SIG-M5 treated with dmso at 0.1 percent for 504 hours (cell line): ENCODE measurements at regions not wholly inside any gene's neighbourhood (a gene's known extent, or its start where the extent isn't known, plus 50 kb on each side); places are given as distances from the start of the nearest gene placed in this dataset.
"Not testable (repeated sequence)": the region's sequence is repeated elsewhere in the genome, so short reads cannot be mapped to it uniquely, and the experiment has no call there.

Experiments used
- DNase-seq: peaks from one replicate; lab custom pipeline; 2025; ENCODE audit not compliant: unreplicated experiment; lab: John Stamatoyannopoulos, UW

DNA sequence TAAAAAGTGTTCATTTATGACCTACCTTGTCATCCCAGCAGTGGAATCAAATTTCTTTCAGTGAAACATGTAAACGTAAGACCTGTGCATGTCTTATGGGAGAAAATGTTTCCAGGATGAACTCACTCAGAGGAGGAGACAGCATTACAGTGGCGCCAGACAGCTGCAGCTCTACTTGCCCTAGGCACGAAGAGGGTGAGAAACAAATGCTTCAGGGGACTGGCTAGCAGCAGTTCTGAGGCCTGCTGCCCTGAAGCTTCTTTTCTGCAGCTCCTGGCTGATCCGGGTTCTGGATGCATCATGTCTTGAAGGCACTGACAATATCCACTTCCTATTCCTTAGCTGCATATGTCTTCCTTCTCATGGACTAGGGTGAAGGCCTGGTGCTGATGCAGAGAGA, 120.2 kb downstream of the QRSL1 start:
- no peak for DNase-seq

DNA sequence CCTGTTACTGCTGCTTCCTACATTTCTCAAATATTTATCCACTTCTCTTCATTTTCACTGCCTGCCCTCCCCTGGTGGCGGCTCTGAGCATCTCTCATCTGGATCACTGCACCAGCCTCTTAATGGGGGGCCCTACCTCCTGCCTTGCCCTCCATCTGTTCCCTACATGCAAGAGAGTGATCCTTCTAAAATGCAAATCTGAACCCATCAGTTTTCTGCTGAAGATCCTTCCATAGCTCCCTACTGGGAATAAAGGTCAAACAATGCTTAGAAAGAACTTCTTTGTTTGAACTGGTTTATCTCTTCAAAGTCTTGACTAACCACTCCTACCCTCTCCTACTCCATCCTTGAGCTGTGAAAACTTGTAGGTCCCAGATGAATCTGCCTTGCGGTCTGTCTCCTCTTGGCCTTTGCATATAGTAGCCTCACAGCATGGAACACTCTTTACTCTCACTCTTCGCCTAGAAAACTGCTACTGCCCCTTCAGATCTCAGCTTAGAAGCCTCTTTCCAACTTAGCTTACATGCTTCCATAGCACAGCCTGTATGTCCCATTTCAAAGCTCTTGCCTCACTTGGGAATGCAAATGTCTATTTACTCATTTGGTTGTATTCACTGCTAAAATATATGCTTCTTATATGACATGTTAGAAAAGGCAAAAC, 119.3 kb downstream of the QRSL1 start:
- no peak for DNase-seq

DNA sequence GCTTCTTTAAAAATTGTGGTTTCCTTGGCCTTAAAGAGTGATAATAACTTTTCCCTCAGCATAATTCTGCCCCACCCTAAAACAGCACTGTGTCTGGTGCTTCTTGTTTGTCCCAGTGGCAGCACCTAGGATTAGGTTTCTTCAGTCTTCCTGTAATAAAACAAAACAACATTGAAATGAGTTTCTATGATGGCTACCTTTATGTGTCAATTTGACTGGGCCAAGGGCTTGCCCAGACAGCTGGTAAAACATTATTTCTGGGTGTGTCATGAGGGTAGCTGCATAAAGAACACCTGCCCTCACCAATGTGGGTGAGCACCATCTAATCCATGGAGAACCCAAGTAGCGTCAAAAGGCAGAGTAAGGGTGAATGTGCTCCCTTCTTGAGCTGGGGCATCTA, 117.8 kb downstream of the QRSL1 start:
- no peak for DNase-seq

DNA sequence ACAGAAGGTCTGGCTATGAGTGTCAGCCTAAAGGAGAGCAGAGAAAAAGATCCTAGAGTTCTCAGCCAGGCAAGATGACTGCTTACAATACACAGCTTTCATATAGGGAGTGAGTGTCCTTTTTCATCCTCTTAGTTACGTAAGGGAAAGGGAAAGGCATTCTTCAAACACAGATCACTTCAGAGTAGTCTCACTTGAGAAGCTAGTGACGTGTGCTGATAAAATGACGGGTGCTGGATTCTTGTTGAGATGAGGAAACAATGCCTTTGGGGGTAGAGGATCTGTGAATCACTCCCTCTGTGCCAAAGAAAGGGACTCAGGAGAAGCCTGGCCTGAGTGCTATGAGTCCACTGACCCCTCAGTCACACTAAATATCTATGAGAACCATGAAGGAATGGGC, 117.3 kb downstream of the QRSL1 start:
- DNase-seq, result peak; percentile 55

DNA sequence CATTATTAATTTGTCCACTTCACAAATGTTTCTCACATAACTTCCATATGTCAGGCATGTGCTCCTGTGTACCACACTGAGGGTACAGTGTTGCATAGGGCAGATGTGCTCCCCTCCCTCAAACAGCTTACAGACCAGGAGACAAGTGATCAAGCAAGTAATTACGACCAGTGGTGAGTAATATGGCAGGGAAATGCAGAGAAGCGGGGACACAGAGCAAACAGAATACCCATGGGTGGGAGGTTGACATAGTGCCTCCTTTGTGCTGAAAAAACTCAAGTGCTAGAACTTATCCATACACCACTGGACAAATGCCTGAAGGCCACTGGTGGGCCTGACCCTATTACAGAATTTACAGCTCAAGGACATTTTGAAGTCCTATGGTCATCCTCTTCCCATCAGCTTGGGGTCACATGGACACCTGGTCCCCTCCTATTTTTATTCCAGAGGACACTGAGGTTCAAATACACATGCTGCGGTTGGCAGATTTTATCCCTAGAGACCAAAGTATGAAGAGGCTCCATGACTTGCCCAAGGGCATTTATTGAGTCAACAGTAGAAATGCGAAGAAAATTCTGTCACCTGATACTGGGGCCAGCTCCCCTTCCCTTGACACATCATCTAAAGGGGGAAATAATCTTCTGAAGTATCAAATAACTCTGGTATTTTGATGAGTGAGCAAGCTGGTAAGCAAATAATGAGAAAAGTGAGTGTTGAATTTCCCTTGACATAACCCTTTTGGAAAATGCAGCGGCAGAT, 116.6 kb downstream of the QRSL1 start:
- peak; percentile 47 for DNase-seq

DNA sequence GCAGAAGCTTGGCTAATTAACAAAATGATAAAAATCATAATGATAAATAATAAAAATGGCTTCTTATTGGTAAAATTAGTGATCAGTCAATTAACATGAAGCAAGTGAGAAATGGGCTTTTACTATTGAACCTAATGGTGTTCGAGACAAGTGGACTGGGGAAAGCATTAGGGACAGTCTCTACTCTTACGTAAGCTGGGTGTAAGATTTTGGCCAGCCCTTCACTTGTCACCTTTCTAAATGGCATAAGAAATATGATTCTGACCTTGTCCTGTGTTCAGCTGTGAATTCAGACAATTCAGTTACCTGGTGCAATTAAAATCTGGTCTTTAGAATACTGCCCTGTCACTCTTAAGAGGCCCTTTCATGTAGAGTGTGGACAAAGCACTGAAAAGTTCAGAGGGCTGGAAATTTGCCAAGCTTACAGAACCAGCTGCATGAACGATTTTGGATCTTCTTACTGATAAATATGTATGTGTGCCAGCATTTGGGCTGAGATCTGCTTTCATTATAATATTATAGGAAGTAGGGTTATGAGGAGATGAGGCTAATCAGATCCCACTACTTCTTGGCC, 115.9 kb downstream of the QRSL1 start:
- DNase-seq, result no peak

DNA sequence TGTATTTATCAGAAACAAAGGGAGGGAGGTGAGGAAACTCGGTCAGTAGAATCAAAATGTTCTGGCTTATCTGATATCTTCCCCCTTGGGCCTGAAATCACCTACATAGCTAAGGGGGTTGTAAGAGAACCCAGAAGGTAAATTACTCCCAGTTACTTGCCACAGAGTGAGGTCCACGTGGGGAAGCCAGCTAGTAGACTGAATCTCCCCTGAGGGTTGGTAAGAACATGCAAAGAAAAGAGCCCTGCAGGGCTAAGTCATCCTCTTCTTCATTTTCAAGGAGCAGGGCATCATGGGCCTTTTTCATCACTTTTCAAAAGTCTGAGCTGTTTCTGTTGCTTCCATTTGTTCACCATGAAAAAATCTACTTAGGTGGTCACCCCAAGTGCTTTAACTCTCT, 115.4 kb downstream of the QRSL1 start:
- no peak for DNase-seq

DNA sequence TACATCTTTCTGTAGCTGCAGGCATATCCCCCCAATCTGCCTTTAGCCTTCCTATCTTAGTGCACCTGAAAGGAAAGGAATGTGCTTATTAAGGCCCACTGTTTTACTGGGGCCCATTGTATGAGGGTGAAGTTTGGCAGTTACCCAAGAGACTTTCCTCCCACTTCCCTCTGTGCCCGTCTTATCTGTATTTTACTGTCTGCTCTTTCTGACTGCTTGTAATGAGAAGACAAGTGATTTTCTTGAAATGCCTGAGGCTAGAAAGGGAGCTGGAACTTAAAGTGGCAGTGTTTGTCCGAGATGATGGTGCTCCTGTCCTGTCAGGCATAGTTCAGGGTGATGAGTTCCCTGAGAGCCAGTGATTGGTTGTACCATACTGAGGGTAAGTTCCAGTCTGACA, 114.7 kb downstream of the QRSL1 start:
- not testable (repeated sequence) for DNase-seq

DNA sequence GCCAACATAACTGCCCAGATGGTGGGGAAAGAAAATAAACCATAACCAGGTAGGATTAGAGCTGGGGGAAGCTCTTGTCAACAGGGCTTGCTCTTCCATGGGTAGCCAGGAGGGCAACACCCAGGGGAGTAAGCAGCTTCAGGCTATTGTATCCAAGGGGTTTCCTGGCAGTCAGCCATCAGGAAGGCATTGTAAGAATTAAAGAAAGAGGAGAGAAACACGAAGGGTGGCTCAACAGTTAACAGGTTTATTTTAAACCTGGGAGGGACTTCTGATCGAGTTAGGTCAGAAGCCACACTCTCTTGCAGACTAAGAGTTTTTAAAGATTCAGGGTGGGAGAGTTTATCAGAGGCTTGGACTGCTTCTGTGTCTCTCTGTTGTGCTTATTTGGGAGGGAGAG, 114.2 kb downstream of the QRSL1 start:
- DNase-seq, result no peak

DNA sequence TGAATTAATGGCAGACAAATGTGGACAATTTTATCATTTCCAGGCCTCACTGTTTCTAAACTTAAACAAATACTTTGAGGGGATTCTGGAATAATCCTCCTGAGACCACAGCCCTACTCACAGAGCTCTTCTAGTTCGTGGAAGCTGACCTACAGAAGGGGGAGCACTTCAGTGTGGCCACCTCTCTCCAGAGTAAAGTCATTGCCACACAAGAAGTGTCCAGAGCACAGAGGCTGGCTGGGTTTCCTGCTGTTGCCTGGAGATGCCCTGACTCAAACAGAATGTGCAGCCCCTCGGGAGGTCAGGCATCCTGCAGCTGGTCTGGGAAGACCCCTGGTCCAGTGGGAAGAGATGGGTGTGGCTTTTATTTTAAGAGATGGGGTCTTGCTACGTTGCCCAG, 110.9 kb downstream of the QRSL1 start:
- no peak for DNase-seq

DNA sequence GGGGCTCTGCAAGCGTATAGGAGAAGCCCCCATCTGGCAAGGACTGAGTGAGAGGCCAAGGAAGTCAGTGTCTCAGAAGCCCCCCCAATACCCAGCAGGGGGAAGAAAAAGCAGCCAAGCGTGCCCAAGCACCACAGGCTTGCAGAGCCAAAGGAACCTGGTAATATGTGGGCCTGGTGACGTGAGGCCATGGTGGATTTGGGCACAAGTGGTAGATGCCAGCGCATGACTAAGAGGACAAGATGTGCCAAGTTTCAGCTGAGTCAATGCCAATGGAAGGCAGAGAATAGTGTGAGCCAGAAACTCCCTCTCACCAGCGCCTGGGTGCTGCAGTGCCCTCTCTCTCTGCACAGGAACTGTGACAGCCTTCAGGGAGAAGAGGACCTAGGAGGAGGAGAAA, 110.0 kb downstream of the QRSL1 start:
- DNase-seq, result no peak

DNA sequence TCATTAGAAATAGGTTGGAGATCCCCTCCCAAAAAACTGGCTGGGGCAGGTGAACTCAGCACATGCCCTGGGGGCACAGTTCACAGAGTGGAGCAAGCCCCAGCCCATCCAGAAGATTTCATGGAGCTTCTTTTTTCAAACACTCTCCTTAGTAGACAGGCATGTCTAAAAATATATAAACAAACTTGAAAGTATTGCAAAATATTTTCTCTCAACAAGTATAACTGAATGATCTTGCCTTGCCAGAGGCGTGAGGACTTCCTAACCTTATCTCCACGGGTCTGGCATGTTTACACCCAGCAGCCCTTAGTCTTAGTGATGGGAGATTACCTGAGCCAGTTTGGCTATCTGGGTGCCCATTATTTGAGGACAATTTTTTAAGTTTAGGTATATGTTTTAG, 107.1 kb downstream of the QRSL1 start:
- DNase-seq, result no peak

DNA sequence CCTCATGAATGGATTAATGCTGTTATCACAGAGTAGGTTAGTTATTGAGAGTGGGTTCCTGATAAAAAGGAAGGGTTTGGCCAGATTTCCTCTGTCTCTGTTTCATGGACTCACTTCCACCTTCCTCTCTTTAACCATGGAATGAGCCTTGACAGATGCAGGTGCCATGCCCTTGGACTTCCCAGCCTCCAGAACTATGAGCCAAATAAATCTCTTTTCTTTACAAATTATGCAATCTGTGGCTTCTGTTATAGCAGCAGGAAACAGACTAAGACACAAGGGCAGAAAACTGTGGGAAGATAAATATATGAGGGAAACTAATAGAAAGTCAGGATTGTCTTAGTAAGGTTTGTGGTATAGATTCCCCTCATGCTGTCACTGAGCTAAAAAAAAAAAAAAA, 106.5 kb downstream of the QRSL1 start:
- no peak for DNase-seq

DNA sequence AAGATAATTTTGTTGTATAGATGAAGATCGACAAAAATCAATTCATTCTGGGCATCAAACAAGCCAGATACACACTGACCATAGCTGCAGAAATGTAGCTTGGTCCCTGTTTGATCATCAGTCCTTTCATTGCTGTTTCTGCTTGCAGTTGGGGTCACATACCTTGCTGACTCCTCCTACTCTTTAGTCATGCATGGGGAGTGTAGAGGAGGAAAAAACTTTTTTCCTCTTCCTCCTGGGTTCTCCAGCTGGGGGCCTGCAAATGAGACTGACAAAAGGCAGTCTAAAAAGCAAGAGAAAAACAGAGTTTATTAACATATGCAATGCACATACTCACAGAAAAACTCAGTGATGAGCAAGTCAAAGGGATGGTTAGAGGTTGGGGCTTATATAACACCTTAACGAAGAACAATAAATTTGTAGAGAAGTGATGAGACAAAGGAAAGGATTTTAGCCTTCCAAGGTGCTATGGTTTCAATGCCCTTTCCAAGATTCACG, 105.8 kb downstream of the QRSL1 start:
- no peak for DNase-seq

DNA sequence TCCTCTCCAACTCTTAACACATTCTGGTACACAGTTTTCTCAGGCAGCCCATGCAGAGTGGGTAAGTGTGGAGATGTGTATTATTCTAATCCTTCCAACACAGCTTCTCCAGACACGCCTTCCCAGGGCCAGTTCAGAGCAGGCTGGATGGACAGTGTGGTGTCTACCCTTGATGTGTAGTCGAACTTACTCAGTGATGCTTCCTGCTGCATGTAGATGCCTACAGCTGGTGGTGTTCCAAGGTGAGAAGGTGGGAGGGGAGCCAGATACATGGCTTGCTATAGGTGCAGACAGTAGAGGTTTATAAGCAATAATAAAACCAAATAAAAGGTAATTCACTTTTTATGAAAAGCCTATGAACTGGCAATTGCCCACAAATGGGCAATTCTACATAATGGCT, 104.0 kb downstream of the QRSL1 start:
- DNase-seq, result no peak

DNA sequence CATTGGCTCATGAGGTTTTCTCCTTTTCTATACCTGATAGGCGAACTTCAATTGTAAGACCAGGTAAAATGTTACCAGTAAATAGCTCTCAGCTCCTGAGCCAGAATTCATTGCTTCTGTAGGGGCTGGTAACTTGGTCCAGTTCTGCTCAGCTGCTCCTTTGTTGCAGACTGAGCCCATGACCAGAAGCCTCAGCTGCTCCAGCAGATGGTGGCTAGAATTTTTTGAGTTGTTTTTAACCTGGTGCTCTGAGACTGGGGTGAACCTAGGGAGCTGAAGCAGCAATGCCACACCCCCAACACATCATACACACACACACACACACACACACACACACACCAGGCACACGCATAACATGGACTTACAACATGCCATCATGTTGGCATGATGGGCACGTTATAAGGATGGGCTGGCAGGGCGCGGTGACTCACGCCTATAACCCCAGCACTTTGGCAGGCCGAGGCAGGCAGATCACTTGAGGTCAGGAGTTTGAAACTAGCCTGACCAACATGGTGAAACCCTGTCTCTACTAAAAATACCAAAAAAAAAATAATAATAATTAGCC, 103.1 kb downstream of the QRSL1 start:
- DNase-seq, result no peak

DNA sequence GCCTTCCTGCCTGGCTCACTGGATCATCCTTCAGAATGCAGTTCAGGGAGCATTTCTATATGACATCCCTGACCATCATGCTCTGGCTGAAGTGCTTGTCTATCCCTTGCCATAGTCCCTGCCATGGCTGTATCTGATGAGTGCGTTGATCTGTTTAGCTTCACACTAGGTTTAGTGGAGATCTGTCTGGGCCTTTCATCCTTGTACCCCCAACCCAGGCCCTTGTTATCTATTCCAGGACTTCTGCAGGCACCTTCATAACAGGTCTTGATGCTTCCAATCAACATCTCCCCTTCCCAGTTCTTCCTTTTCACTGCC, 102.4 kb downstream of the QRSL1 start:
- no peak for DNase-seq

DNA sequence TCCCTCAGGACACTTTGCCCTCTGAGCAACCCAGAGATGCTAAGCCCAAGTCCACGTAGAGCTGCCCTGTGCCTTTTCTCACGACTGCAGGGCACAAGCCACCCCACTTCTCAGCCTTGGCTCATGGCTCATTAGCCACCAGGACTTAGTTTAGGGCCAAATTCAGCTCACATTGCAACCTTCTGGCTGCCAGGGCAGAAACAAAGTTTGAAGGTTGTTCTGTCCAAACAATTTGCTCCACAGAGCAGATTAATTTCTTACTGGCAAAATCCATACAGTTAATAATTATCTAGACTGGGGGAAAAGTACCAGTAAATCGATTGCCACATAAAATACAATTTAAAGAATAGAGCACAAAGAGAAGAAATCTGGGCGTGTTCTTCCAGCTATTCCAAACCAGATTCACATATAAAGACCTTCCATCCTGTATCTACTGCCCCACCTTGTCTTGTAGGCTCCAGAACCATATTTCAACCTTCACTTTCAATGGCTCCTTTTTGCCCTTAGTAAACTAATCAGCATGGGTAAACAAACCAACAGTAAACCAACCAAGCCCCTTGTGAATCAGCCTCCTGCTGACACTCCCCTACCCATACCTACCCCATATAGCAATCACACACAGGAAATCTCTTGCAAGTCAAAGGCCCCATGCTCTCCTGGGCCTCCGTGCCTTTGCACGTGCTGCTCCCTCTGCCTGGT, 101.9 kb downstream of the QRSL1 start:
- DNase-seq, result no peak

DNA sequence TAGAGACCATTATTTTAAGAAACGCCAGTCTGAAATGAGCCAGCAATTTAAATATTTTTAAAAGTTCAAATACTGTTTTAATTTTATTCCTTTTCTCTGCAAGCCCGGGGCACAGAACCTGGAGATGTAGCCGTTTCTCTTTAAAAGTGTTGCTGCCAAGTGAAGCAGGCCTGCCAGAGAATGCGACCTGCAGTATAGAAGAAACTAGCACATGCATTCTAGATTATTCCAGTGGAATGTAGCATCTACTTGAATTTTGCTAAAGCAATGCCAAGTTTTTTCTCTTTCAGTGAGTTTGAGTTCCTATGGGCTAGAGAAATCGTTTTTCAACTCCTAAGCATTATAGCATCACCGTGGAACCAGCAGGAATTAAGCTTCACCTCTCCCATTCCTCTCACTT, 101.3 kb downstream of the QRSL1 start:
- DNase-seq, result no peak

DNA sequence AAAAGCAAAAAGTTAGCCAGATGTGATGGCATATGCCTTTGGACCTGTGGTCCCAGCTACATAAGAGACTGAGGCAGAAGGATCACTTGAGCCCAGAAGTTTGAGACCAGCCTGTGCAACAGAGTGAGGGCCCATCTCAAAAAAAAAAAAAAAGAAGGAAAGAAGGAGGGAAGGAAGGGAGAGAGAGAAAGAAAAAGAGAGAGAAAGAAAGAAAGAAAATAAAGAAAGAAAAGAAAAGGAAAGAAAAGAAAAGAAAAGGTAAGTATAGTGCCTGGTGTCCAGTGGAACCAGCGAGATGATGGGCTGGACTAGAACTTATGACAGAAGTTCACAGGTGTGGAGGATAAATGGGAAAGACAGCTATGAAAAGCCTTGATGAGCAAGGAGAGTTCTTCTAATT, 100.9 kb downstream of the QRSL1 start:
- no peak for DNase-seq

DNA sequence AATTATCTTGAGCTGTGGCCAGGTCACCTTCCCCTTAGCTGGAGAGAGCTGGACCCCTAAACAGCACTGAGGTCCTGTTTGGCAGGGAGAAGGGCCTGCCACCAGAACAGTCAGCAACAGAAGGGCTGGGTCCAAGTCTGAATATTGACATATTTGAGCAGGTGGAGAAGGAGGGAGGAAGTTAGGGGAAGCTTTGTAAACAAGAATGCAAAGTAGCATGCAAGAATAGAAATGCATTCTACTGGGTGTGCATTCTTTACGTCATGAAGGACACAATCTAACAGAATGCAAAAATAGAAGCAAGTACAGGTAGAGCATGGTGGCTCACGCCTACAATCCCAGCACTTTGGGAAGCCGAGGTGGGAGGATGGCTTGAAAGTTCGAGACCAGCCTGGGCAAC, 100.5 kb downstream of the QRSL1 start:
- no peak for DNase-seq
